EH (cell line): ENCODE measurements at regions not wholly inside any gene's neighbourhood (a gene's known extent, or its start where the extent isn't known, plus 50 kb on each side); places are given as distances from the start of the nearest gene placed in this dataset.

Source experiments
- DNase-seq: peaks from one replicate; pipeline ENCODE4 v3.0.0-alpha.2; 2015; ENCODE audit warnings: low read depth

DNA sequence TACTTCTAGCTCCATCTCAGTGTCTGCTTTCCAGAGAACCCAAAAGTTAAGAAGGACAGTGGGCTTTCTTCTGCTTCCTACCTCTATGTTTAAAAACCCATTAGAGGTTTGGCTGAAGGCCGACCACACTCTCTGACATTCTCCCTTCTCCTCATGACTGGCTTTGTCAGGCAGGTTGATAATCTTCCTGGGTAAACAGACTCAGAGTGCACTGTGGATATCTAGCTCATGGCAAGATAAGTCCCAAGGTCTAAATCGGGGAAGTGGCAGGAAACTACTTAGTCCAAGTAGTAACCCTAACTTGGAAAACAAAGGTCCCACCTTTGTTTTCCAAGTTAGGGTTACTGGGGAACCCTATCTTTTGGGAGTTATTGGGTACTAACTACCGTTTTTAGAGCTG, 161.9 kb upstream of the SPAG17 start:
- no peak for DNase-seq

- DNase-seq: peak; percentile 64
Measured at GRCh38 chr1:118340928-118341910, 156.2 kb upstream of the SPAG17 start.

DNA sequence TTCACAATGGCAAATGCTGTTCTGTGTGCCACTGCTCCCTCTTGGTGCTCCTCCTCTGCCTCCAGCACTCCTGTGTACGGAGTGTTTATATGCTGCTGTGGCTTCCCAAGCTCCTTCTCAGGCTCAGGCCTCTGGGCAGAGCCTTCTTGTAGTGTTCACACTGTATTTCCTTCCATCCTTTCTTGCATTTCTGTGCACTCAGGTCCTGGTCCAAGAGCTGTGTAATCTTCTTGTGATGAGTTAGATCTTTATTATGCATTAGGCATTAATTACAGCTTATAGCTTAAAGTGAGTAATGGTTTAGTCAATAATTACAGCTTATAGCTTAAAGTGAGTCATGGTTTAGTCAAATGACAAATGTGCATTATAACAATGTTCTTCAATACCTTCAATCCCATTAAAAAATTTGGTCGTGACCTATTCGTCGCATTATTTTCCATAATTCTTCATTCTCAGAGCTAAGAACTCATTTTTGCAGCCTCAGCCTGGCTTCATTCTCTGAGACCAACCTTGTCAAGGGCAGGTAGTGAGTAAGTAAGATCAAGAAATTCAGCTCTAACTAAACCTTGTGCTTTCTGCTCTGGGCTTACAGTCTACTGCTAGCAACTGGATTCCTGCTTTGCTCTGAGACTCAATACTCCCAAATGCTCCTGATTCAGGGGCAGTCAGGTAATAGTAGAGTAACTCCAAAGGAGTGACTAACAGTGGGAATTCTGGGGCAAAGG, 154.5 kb upstream of the SPAG17 start:
- peak; percentile 48 for DNase-seq

- DNase-seq: peak; percentile 68
Measured at GRCh38 chr1:118338936-118339335, 153.9 kb upstream of the SPAG17 start.

DNA sequence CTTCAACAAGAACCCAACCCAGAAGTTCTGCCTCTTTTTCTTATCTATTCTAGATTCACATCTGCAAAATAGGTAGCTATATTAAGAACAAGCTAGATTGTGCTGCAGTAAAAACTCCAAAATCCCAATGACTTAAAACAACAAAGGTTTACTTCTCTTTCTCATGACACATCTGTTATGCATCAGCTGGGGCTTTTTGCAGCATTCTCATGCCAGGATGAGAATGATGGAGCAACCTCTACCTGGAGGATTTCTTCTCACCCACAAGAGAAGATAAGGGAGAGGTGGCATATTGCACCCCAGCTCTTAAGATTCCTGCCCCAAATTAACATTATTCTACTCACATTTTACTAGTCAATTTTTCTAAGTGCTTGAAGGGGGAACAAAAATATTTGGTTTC, 152.3 kb upstream of the SPAG17 start:
- DNase-seq: no peak

DNA sequence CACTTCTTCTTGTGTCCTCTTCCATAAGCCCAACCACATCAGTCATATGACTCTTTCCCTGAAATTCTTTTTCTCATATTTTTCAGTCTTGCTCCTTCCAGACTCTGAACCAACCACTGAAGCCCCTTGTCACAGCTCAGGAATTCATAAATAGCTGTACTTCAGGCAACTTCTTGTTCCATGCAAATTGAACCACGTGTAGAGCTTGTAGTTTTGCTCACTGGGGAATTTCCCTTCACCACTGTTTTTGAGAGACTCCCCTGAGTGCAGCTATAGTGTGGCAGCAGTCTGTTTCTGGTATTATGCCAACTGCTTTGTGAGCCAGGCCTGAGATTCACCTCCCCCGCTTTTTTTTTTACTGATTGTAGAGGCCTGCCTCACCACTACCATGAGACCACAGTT, 150.3 kb upstream of the SPAG17 start:
- DNase-seq: peak; percentile 85

DNA sequence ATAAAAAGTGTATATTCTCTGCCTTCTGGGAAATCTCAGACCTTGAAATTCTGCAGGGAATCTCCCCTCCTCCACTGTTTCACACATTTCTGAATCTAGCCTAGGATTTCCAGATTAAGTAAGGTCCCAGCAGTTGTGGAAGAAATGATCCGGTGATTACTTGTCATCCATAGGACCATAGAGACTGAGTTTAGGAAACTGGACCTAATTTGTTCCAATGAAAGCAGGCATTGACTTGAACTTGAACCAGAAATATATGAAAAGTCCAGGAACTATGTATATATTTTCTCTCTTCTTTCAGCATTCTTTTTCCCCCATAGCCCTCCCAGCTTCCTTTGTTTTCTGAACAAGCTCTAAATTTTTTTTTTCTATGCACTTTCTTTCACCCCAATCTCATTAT, 149.5 kb upstream of the SPAG17 start:
- no peak for DNase-seq

DNA sequence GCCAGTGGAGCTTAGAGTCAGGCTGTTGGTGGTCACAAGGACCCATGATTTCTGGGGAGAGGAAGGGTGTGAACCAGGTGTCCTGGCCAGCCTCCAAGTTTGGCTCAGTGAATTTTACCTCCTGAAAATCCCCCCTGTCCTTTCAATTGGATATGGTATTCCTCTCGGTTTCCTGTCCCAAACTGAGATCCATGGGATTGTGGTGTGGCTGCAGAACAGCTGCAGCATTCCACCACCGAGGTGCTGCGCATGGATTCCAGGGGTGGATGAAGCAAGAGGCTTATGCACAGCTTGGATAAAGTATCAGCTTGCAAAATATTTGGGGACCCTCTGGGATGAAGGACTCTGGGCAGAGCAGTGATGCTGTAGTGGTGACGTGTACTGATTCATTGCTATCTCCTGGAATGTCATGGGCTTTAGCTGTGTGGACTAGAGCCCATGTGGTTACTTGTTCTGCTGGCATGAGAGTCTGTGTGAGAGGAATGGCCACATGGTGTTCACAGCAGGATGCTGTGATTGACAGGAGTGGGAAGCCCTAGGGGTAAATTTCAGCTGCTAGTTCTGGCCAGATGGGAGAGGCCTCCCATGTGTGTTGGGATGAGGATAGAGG, 148.7 kb upstream of the SPAG17 start:
- peak; percentile 65 for DNase-seq

GRCh38 chr1:118326960-118327629, 142.1 kb upstream of the SPAG17 start:
- DNase-seq: no peak

DNA sequence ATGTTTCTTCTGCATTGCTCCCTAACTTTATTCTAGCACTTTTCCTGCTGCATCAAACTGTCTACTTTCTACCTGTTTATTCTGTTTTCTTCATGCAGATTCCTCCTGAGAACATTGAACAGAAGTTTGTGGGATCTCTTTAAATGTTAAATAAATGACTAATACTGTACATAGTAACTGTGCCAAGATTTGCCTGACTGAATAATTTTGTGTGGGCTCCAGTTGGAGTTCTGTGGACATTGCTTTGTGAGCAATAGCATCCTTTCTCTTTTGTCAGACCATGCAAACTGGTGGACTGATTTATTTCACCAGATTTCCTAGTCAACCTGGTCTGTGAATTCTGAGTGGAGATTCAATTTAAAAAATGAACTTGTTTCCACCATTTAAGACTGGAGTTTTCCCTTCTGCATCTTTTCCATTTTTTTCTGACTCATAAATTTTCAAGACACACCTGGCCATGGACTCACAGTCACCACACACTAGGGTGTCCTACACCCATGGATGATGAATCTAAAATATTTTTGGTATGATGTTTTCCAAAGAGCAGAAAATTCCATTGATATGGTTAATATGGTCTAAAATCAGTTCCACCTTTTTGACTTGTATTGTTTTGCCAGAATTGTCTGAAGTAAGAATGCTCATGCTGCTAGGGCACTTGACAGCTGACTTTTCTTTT, 140.7 kb upstream of the SPAG17 start:
- peak; percentile 23 for DNase-seq

DNA sequence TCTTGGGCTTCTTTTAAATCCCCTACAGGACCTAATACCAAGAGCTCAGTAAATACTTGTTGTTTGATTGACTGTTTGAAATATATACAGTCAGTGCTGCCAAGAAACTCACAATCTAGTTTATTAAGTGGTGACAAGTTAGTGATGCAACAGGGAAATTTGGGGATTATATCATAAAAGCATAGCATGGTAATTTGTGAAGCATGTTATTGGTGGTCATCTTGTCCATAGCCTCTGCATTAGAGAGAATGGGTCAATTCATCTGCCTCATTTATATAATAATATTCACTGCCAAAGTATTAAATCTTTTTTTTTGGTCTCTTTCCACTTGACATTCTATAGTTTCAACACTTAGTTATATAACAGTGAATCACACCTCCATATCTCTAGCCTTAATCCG, 138.2 kb upstream of the SPAG17 start:
- DNase-seq: no peak

DNA sequence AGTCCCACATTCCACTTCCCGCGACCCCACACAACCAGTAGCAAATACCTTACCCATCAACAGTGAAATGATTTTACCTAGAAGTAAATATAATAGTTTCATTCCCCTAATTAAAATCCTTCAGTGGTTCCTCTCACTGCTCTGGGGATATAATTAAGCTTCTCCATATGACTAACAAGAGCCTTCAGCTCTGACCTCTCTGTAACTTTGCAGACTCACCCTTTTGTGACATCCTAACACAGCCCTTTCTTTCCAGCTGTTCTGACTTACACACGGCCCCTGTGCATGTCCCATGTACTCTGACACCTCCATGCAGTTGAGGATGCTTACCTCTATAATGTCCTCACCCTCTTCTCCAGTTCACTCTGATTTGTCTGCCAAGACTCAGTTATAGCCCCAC, 137.3 kb upstream of the SPAG17 start:
- no peak for DNase-seq

DNA sequence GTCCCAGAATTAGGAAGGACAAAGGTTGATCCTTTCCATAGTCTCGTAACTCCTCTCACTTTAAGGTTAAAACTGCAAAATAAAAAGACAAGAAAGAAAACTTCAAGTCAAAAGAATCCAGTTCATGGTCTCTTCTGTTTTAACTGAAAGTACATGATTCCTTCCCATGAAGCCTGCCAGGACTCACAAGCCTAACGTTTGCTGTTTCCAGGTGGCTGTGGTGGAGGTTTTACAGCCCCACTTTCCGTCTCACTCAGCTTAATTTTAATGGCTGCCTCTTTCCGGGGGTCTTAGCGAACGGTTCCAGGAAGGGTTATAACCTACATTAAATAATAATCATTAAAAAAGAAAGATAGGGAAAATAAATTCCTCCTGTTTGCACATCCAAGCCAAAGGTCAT, 136.8 kb upstream of the SPAG17 start:
- no peak for DNase-seq

GRCh38 chr1:118317842-118318614, 133.0 kb upstream of the SPAG17 start:
- DNase-seq: no peak

DNA sequence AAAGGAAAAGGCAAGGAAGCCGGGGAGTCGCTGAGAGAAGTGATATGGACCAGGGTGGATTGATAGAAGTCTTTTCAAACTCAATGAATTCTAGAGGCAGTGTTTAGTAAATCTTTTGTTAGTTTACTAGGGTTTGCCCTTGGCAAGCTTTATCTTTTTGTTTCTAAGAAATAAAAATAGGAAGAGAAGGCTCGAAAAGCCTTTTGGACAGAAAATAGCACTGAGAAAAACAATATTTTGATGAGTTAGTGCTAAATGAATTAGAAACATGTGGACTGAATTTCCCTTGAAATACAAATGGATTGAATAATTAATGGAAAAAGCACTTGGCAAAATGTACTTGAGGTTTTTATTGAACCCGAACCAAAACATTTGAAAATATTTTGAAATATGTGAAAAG, 121.8 kb upstream of the SPAG17 start:
- DNase-seq: no peak

DNA sequence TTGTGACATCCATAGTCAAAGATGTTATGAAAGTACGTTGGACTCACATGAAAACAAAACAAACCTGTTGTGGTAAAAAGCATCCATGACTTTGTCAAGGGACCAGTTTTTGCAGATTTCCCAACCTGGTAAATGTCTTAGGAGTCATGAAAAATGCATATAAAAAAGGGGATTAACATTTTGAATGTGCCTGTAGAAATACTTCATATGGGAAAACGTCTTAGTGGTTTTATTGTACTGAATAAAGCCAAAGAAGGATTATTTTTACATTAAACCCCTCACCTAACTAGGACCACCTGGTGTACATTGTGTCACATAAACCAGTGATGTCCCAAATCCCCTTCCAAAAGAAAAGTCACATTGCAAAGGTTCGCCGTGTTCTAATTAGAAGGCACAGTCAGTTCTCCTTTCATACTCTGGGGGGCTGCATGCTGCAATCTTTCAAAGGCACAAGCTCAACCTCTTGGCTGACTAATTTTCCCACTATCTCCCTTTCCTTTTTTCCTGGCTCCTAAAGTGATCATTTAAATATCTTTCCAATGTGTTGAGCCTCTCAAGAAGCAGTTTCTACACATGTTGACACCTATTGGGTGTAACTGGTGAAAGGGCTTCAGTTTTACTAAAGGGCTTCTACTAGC, 119.8 kb upstream of the SPAG17 start:
- peak; percentile 45 for DNase-seq

DNA sequence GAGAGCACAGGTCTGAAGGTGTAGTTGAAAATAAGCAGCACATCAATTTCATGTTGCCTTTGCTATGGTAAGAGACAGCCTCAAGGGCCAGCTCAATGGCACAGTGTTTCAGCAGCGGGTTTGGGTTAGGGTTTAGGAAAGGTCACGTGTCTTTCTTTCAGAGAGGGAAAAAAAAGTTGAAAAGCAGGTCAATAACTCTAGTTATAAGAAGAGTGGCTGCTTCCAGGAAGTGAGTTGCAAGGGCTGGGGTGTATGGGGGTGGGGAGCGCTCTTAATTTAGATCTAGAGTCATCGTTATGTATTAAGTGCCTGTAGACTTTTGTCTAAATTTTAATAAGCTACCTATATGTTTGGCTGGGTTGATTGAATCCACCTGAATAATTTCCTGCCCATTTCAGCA, 118.5 kb upstream of the SPAG17 start:
- DNase-seq: no peak

DNA sequence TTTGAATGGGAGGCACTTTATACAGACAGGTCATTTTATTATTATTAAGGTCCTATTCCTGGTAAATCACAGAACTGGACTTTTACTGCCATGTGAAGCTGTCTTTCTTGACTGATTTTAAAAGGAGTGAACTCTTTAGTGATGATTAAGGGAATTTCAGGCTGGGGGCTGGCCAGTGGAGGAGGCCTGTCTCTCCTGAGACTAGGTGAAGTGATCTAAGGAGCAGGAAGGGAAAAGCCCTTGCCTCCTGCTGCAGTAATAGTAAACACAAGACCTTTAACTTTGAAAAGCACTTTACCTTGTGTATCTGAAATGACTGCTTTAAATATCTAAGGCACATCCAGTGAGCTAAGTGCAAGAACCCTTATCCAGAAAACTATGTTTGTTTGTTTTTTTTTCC, 118.0 kb upstream of the SPAG17 start:
- no peak for DNase-seq

DNA sequence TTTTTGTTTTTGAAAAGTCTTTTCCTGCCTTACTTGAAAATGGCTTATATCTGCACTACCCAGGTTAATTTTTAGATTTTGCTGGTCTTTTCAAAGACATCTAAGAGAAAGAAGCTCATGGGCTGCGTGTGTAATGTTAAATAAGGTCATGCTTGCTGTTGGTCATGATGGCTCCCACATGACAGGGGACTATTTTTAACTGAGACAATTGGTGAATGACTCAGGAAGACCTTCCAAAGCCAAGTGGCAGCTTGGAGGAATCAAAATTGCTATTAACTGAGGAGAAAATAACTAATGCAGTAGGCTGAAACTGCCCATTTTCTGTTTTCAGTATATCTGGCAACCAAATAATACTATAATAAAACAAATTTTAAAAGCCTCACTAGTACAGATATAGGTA, 117.1 kb upstream of the SPAG17 start:
- peak; percentile 28 for DNase-seq

GRCh38 chr1:118300808-118301207, 115.8 kb upstream of the SPAG17 start:
- no peak for DNase-seq
